Esophagus muscularis mucosa (tissue), 3 donors: ENCODE measurements at regions not wholly inside any gene's neighbourhood (a gene's known extent, or its start where the extent isn't known, plus 50 kb on each side); places are given as distances from the start of the nearest gene placed in this dataset.

Experiments used
- EP300 ChIP-seq: sonication (generic); formaldehyde crosslinking; IDR thresholded peaks from one replicate; pipeline ENCODE4 v1.6.1; 2017; ENCODE audit warnings: antibody characterized with exemption
- TF ChIP-seq, protein P1 (sequence below), 3 experiments: fragments of 200-600 bp in 2 of 3; fragments of 450-650 bp in 1 of 3; sonication (generic) in 2 of 3; IDR thresholded peaks; one replicate each; pipeline ENCODE4 v1.5.1; 2017 to 2019; ENCODE audit warnings: antibody characterized with exemption in 3 of 3, mild to moderate bottlenecking in 2 of 3, moderate library complexity in 1 of 3

DNA sequence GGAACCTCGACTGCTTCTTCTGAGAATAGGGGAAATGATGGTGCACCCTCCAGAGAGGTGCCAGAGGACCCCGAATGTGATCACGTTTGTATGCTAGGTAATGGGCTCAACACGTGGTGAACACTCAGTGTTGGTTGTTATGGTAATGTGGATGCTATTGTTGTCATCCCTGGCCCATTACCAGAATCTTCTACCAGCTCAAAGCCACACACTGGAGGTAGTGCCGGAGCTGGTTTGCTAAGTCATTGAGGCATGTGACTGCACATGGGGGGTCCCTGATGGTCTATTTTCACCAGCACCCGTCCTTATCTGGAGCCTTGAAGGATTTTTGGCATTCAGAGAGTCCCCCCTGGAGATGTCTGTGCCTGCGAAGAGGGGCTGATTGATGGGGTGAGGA lies 119.1 kb upstream of the CD82 start:
- TF ChIP-seq, protein P1, sequence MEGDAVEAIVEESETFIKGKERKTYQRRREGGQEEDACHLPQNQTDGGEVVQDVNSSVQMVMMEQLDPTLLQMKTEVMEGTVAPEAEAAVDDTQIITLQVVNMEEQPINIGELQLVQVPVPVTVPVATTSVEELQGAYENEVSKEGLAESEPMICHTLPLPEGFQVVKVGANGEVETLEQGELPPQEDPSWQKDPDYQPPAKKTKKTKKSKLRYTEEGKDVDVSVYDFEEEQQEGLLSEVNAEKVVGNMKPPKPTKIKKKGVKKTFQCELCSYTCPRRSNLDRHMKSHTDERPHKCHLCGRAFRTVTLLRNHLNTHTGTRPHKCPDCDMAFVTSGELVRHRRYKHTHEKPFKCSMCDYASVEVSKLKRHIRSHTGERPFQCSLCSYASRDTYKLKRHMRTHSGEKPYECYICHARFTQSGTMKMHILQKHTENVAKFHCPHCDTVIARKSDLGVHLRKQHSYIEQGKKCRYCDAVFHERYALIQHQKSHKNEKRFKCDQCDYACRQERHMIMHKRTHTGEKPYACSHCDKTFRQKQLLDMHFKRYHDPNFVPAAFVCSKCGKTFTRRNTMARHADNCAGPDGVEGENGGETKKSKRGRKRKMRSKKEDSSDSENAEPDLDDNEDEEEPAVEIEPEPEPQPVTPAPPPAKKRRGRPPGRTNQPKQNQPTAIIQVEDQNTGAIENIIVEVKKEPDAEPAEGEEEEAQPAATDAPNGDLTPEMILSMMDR (IDR thresholded peaks at IDR 0.05): no peak
- no peak for TF ChIP-seq EP300
